Cerebellar nuclear complex (tissue), 1 donor: ENCODE measurements at regions not wholly inside any gene's neighbourhood (a gene's known extent, or its start where the extent isn't known, plus 50 kb on each side); places are given as distances from the start of the nearest gene placed in this dataset.

Experiments
- DNase-seq, 2 experiments: peaks; one replicate each; lab custom pipeline; 2025; lab: John Stamatoyannopoulos, UW

- DNase-seq = no peak
These were observed 636.3 kb downstream of the LTN1 start for GRCh38 chr21:28356422-28356821.

DNA sequence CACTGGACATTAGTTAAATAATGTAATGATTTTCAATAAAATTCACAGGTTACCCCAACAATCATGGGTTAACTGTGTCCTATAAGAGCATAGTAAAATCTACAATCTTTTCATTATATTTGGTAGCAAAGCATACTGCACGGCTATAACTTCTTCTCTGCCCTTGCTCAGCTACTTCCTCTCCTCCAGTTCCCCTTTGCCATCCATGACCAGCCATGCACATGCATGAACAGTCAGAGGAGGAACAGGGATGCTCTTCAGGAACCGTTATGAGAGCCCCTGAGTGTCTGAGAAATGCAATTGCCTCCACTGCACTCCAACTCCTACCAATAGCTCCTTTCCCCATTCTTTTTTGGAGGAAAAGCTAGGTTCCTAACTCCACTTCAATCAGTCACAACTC, 646.7 kb downstream of the LTN1 start:
- DNase-seq = no peak

GRCh38 chr21:28344985-28345384, 647.7 kb downstream of the LTN1 start:
- no peak for DNase-seq

GRCh38 chr21:28342212-28342810, 650.4 kb downstream of the LTN1 start:
- no peak for DNase-seq

DNA sequence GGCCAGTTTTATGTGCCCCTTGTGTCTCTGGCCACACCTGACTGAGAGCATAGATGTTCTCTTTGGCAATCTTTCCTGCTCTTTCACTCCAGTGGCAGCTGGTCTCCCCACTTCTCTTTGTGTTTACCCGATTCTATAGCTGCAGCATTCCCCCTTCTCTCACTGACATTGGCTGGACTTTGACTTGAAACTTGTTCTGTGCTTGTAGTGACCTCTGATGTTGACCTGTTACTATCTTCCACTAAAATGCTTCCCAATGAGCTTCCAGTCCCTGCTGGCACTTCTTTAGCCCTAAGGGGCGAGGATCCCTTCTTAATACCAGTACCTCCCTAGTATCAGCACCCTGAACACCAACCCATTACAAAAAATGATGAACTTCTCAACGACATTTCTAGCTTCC, 653.3 kb downstream of the LTN1 start:
- no peak for DNase-seq

- DNase-seq = no peak
These were observed 653.9 kb downstream of the LTN1 start for GRCh38 chr21:28338701-28339305.

- DNase-seq = no peak
These were observed 655.4 kb downstream of the LTN1 start for GRCh38 chr21:28337315-28337714.

DNA sequence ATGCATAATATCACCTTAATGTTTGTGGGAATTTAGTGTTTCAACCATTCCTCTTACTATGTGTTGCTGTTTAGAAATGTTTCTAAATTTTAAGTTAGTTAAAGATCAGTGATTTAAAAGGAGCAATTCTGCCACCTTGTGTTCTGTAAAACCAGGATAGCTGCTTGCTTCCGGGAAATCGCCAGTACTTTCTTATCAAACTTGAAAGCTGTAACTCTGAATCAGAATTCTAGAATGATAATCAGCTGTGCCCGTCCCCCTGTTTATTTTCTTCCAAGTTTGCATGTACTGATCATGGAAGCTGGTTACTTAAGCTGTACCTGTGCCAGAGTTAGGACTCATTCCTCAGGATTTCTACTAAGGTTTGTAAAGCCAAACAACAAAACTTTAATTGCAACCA, 656.4 kb downstream of the LTN1 start:
- no peak for DNase-seq

DNA sequence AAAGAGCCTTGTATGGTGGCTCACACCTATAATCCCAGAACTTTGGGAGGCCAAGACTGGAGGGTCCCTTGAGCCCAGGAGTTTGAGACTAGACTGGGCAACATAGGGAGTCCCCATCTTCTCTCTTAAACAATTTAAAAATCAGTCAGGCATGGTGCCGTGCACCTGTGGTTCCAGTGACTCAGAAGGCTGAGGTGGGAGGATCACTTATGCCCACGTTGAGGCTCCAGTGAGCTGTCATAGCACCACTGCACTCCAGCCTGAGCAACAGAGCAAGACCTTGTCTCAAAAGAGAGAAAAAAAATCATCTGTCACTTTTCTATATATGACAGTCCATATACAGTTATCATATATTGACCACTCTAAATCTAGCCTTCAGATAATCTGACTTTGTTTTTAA, 658.3 kb downstream of the LTN1 start:
- no peak for DNase-seq

DNA sequence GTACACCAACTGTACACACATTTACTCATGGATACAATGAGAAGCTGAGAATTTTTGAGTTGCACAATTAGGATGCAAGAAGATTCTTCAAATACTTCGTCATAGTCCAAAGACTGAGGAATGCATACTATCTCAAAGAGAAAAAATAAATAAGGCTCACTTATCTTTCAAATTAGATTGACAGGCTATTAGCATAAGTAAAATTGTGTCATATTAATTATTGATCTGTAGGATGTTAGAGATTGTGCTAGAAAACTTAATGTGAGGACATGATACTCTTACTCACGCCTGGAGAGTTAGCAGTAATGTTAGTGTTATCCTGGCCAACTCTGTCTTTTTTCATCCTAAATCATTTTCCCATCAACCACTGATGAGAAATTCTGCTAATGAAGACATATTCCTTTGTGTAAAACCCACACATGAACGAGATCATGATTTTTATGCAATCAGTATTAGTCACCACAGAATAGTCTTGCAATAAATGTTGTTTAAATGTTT, 659.0 kb downstream of the LTN1 start:
- no peak for DNase-seq

GRCh38 chr21:28332796-28333195, 659.9 kb downstream of the LTN1 start:
- DNase-seq = no peak

- DNase-seq = no peak
These were observed 667.1 kb downstream of the LTN1 start for GRCh38 chr21:28325618-28326017.

- no peak for DNase-seq
These were observed 668.0 kb downstream of the LTN1 start for GRCh38 chr21:28324690-28325089.

DNA sequence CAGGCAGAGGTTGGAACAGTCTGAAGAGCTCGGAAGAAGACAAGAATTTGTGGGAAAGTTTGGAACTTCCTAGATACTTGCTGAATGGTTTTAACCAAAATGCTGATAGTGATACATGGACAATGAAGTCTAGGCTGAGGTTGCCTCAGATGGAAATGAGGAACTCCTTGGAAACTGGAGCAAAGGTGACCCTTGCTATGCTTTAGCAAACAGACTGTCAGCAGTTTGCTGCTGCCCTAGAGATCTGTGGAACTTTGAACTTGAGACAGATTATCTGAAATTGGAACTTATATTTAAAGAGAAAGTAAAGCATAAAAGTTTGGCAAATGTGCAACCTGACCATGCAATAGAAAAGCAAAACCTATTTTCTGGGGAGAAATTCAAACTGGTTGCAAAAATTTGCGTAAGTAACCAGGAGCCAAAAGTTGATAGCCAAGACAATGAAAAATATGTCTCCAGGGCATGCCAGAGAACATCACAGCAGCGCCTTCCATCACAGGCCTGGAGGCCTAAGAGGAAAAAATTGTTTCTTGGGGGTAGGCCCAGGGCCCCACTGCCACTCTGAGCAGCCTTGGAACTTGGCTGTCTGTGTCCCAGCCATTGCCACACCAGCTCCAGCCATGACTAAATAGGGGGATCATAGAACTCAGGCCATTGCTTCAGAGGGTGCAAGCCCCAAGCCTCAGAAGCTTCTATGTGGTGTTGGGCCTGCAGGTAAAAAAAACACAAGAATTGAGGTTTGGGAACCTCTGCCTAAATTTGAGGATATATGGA, 675.3 kb downstream of the LTN1 start:
- no peak for DNase-seq

GRCh38 chr21:28311411-28312190, 681.1 kb downstream of the LTN1 start:
- no peak for DNase-seq

DNA sequence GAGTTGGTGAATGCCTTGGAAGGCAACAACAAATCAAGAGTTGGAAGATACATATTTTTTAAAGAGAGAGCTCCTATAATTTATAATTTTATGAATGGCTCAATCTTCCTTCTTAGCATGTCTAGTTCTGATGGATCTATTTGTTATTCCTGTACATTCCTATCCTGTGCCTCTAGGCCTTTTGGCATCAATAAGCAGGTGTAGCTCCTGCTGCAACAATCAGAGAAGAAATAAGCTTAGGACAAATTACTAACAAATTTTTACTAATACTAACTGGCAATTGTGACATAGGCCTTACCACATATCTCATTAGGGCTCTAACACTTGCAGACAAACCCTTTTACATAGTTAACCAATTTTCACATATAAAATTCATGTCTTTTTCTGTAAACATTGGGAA, 682.0 kb downstream of the LTN1 start:
- DNase-seq = no peak

- no peak for DNase-seq
These were observed 682.4 kb downstream of the LTN1 start for GRCh38 chr21:28310171-28310685.

- no peak for DNase-seq
These were observed 683.1 kb downstream of the LTN1 start for GRCh38 chr21:28309596-28309995.

- no peak for DNase-seq
These were observed 684.2 kb downstream of the LTN1 start for GRCh38 chr21:28308516-28308915.

GRCh38 chr21:28299946-28300345, 692.7 kb downstream of the LTN1 start:
- no peak for DNase-seq

DNA sequence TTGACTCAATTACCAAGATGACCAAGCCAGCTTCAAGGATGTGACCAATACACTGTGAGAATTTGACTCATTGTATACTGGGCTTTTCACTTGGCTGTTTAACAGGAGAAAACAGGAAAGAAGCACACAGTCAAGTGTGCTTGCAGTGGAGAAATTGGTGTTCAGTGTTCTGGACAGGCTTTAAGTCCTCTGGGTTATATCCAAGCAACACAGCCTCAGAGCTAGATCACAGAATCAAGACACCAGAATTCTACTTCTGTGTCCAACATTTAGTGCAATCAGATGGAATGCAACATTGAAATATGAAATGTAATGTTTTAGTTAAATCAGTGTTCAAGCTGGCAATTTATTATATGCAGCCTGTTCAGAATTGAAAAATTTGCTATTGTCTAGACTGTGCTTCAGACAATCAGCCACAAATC, 694.4 kb downstream of the LTN1 start:
- DNase-seq = no peak

- no peak for DNase-seq
These were observed 698.6 kb downstream of the LTN1 start for GRCh38 chr21:28294051-28294450.
